Nephron (organoid): ENCODE measurements at regions not wholly inside any gene's neighbourhood (a gene's known extent, or its start where the extent isn't known, plus 50 kb on each side); places are given as distances from the start of the nearest gene placed in this dataset.
A peak's percentile ranks its signal among the peaks of the same experiment; 100 is the strongest.

ENCODE experiments used
- H3K27ac Mint-ChIP-seq, 3 experiments: 2 replicates each; pipeline ENCODE4 v1.8.0; 2020; ENCODE audit warnings: mixed read lengths in 3 of 3, mild to moderate bottlenecking in 2 of 3, moderate library complexity in 1 of 3
- H3K27me3 Mint-ChIP-seq: 2 replicates; pipeline ENCODE4 v1.8.0; 2021; ENCODE audit warnings: low read depth, mild to moderate bottlenecking, moderate library complexity, mixed read lengths
- H3K36me3 Mint-ChIP-seq: 2 replicates; pipeline ENCODE4 v1.8.0; 2020; ENCODE audit warnings: low read depth, mixed read lengths
- H3K4me1 Mint-ChIP-seq: 2 replicates; pipeline ENCODE4 v1.8.0; 2020; ENCODE audit warnings: mixed read lengths
- H3K4me3 Mint-ChIP-seq, 3 experiments: 2 replicates each; pipeline ENCODE4 v1.8.0; 2020; ENCODE audit warnings: mild to moderate bottlenecking in 3 of 3, mixed read lengths in 3 of 3, moderate library complexity in 2 of 3
- H3K9me3 Mint-ChIP-seq: 2 replicates; pipeline ENCODE4 v1.8.0; 2020; ENCODE audit warnings: mixed read lengths
- CTCF ChIP-seq, 3 experiments: fragments of 200-600 bp; sonication (generic); IDR thresholded peaks; one replicate each; pipeline ENCODE4 v1.5.0; 2021; ENCODE audit warnings: antibody characterized with exemption in 3 of 3; ENCODE audit not compliant: unreplicated experiment in 3 of 3

GRCh38 chr15:94910166-94910565, 678.8 kb downstream of the MCTP2 start:
- peaks cover 32% of the 10 kb centered on the region for H3K9me3 Mint-ChIP-seq
- no peak for TF ChIP-seq CTCF (IDR thresholded peaks at IDR 0.05; ENCODE audit: unreplicated experiment in 3 of 3)
- no peak overlapping the region for H3K27ac Mint-ChIP-seq
- H3K27me3 Mint-ChIP-seq, result no peaks in the 10 kb centered on the region
- H3K4me1 Mint-ChIP-seq, result no peaks in the 10 kb centered on the region
- no peak overlapping the region for H3K4me3 Mint-ChIP-seq
- peaks cover 3% of the 10 kb centered on the region for H3K36me3 Mint-ChIP-seq

DNA sequence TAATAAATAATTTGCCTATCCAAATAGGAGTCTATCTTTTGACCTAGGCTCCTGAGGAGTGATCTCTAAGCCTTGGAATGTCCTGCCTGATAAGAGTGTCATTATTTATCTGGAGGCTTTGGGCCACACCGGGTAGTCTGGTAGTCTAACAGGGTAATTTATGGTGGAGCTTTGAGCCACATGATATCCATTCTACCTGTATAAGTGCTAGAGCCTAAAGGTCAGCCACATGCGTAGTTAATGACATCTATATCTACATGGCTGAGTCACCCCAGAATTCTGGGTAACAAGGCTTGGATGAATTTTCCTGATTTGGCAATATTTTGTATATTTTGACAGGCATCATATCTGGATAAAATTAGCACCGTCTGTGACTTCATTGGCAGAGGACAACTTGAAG, 681.4 kb downstream of the MCTP2 start:
- H3K4me3 Mint-ChIP-seq, result no peak overlapping the region
- no peaks in the 10 kb centered on the region for H3K27me3 Mint-ChIP-seq
- H3K4me1 Mint-ChIP-seq, result no peaks in the 10 kb centered on the region
- H3K9me3 Mint-ChIP-seq, result peaks cover 25% of the 10 kb centered on the region
- H3K27ac Mint-ChIP-seq, result no peak overlapping the region
- no peak for TF ChIP-seq CTCF (IDR thresholded peaks at IDR 0.05; ENCODE audit: unreplicated experiment in 3 of 3)
- H3K36me3 Mint-ChIP-seq, result peaks cover 3% of the 10 kb centered on the region

GRCh38 chr15:94917068-94917467, 685.7 kb downstream of the MCTP2 start:
- Mint-ChIP-seq H3K4me3 (no peak overlapping the region), H3K36me3 (no peaks in the 10 kb centered on the region), H3K27ac (no peak overlapping the region), H3K4me1 (no peaks in the 10 kb centered on the region), H3K27me3 (no peaks in the 10 kb centered on the region), H3K9me3 (peaks cover 6% of the 10 kb centered on the region)
- TF ChIP-seq CTCF (IDR thresholded peaks at IDR 0.05; ENCODE audit: unreplicated experiment in 3 of 3), result no peak

DNA sequence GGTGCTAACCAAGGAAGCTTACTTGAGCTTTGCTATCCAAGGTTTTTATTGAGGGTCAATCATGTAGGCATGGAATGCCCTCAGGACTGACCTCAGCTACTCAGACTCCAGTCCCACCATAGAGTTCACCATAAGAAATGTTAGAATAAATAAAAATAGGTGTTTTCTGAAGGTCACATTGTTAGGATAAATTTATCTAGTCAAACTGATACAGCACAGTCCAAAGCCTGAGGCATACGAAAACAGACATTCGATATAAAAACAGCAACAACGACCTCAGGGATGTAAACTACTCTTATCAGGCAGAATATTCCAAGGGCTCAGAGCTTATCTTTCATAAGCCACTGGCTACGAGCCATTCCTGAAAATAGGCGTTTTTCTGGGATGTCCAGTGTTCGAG, 690.6 kb downstream of the MCTP2 start:
- TF ChIP-seq CTCF (IDR thresholded peaks at IDR 0.05; ENCODE audit: unreplicated experiment in 3 of 3), result no peak
- H3K4me3 Mint-ChIP-seq, result no peak overlapping the region
- H3K36me3 Mint-ChIP-seq, result no peaks in the 10 kb centered on the region
- H3K4me1 Mint-ChIP-seq, result peaks cover 7% of the 10 kb centered on the region
- H3K27ac Mint-ChIP-seq, result no peak overlapping the region
- no peaks in the 10 kb centered on the region for H3K27me3 Mint-ChIP-seq
- no peaks in the 10 kb centered on the region for H3K9me3 Mint-ChIP-seq

- Mint-ChIP-seq H3K27me3 (no peaks in the 10 kb centered on the region), H3K36me3 (no peaks in the 10 kb centered on the region)
- no peak for TF ChIP-seq CTCF (IDR thresholded peaks at IDR 0.05; ENCODE audit: unreplicated experiment in 3 of 3)
These were observed 692.7 kb downstream of the MCTP2 start for GRCh38 chr15:94924057-94924456.

GRCh38 chr15:94924971-94925598, 693.7 kb downstream of the MCTP2 start:
- H3K36me3 Mint-ChIP-seq, result no peaks in the 10 kb centered on the region
- H3K4me3 Mint-ChIP-seq, result no peak overlapping the region
- no peaks in the 10 kb centered on the region for H3K27me3 Mint-ChIP-seq
- peak overlapping the region; percentile 4 to 26 (median 22) for H3K27ac Mint-ChIP-seq
- H3K4me1 Mint-ChIP-seq, result peaks cover 7% of the 10 kb centered on the region
- no peaks in the 10 kb centered on the region for H3K9me3 Mint-ChIP-seq
- TF ChIP-seq CTCF (IDR thresholded peaks at IDR 0.05; ENCODE audit: unreplicated experiment in 3 of 3), result no peak

More at GRCh38 chr15:94924057-94924456, 692.7 kb downstream of the MCTP2 start:
- Mint-ChIP-seq H3K27ac (no peak overlapping the region), H3K4me3 (no peak overlapping the region), H3K9me3 (no peaks in the 10 kb centered on the region), H3K4me1 (peaks cover 7% of the 10 kb centered on the region)
